Pancreas (tissue), 10 donors: ENCODE measurements at regions not wholly inside any gene's neighbourhood (a gene's known extent, or its start where the extent isn't known, plus 50 kb on each side); places are given as distances from the start of the nearest gene placed in this dataset.

Source experiments
- ATAC-seq, 4 donors: fragments of 200-7000 bp; cut with Tn5 transposase; one replicate each; pipeline versions ENCODE4 v1.8.0 to v1.9.1; 2020; ENCODE audit warnings: mild to moderate bottlenecking in 4 of 4, moderate library complexity in 4 of 4
- DNase-seq, 6 donors: peaks; one replicate each; pipeline ENCODE4 v3.0.0-alpha.2; 2020
- FAIRE-seq: peaks from 2 replicates; lab custom pipeline; 2012; peaks lifted over from hg19 to GRCh38; lab: Jason Lieb, UNC
- H3K27ac ChIP-seq, 4 donors: fragments of 200-600 bp; sonication (generic); 1 replicate in 3 of 4; 2 replicates in 1 of 4; pipeline versions ENCODE4 v1.5.0 to v1.8.0; 2020
- H3K27me3 ChIP-seq, 4 donors: fragments of 200-600 bp; one replicate each; pipeline ENCODE4 v1.8.0; 2021
- H3K36me3 ChIP-seq, 3 donors: fragments of 200-600 bp; sonication (generic) in 1 of 3; one replicate each; pipeline versions ENCODE4 v1.5.0 to v1.8.0; 2020 to 2021
- H3K4me1 ChIP-seq, 3 donors: fragments of 200-600 bp; one replicate each; pipeline ENCODE4 v1.8.0; 2021
- H3K4me3 ChIP-seq, 4 donors: fragments of 200-600 bp; sonication (generic) in 2 of 4; one replicate each; pipeline versions ENCODE4 v1.5.0 to v1.8.0; 2020 to 2021
- H3K9me3 ChIP-seq, 4 donors: fragments of 200-600 bp; one replicate each; pipeline ENCODE4 v1.8.0; 2021
- CTCF ChIP-seq, 4 donors: fragments of 200-600 bp; sonication (generic) in 3 of 4; IDR thresholded peaks; one replicate each; pipeline versions ENCODE4 v1.5.0 to v1.8.0; 2021; ENCODE audit warnings: antibody characterized with exemption in 4 of 4
- WGBS, 2 donors: extraction: QIAGEN DNeasy Blood & Tissue Kit; methylation state at CpG; one replicate each; pipeline ENCODE4 v1.1.7; 2013; 5-methylcytosine and 5-hydroxymethylcytosine counted together
- intact Hi-C, 3 donors: fragments of 100-400 bp; cut with DNase I; formaldehyde crosslinking; loops; one replicate each; pipeline versions ENCODE4 v1.11.1 to v1.14.2; 2022
- microRNA-seq, 2 donors: library from miRNA; unstranded; fragments of <30 nt; microRNA quantifications; one replicate each; pipeline versions ENCODE4 to v1.1.0, GENCODE V29; 2019 to 2020
- donor health status: healthy with polysubstance abuse.
- donor health status: DM: no; HTN: no; CAD: no; lungs with moderate emphysema.
- donor health status: DM: no; HTN: no; CAD: no.
- donor health status: control.
- donor health status: control.
- donor health status: Bipolar disorder and iron deficiency.
- donor health status: DM: yes; HTN: yes; CAD: no.
- donor health status: DM: no; HTN: no; CAD: no.
- donor health status: DM: no; HTN: no; CAD: no.
- donor health status: DM: yes; HTN: yes; CAD: no.

- WGBS, 2 donors: 81 to 84% methylated on average over 2 of the region's 2 CpGs
- DNase-seq: no peak
- H3K27ac ChIP-seq: no peak overlapping the region
- no peaks in the 10 kb centered on the region for H3K27me3 ChIP-seq
- no peak for TF ChIP-seq CTCF (IDR thresholded peaks at IDR 0.05)
- ATAC-seq: no peak
- no peaks in the 10 kb centered on the region for H3K9me3 ChIP-seq
- no peaks in the 10 kb centered on the region for H3K36me3 ChIP-seq
- no peak overlapping the region for H3K4me3 ChIP-seq
- FAIRE-seq: no peak
- intact Hi-C loops: no loop called here
- H3K4me1 ChIP-seq: peaks cover 0 to 11% (median 3%) of the 10 kb centered on the region in 3 donors
Observed at GRCh38 chr9:88936132-88936531, 55.1 kb upstream of the S1PR3 start.

- no peaks in the 10 kb centered on the region for H3K36me3 ChIP-seq
- no peak for DNase-seq
- ATAC-seq: no peak
- no peak for FAIRE-seq
- H3K4me3 ChIP-seq: no peak overlapping the region
- intact Hi-C loops: no loop called here
- 73 to 82% methylated on average over 5 of the region's 5 CpGs for WGBS, 2 donors
- H3K9me3 ChIP-seq: no peaks in the 10 kb centered on the region
- no peaks in the 10 kb centered on the region for H3K27me3 ChIP-seq
- TF ChIP-seq CTCF (IDR thresholded peaks at IDR 0.05): no peak
- peaks cover 0 to 14% (median 3%) of the 10 kb centered on the region in 3 donors for H3K4me1 ChIP-seq
- no peak overlapping the region for H3K27ac ChIP-seq
Observed at GRCh38 chr9:88936668-88937067, 54.6 kb upstream of the S1PR3 start.

GRCh38 chr9:88937248-88937647 is 54.0 kb upstream of the S1PR3 start:
- no peak for FAIRE-seq
- TF ChIP-seq CTCF (IDR thresholded peaks at IDR 0.05): no peak

GRCh38 chr9:88938189-88938588 is 53.1 kb upstream of the S1PR3 start:
- FAIRE-seq (no peak), DNase-seq (no peak), ATAC-seq (no peak)
- H3K27ac ChIP-seq: no peak overlapping the region
- peaks cover 3 to 14% (median 8%) of the 10 kb centered on the region in 3 donors for H3K4me1 ChIP-seq
- H3K36me3 ChIP-seq: no peaks in the 10 kb centered on the region
- 82 to 86% methylated on average over 4 of the region's 4 CpGs for WGBS, 2 donors
- H3K9me3 ChIP-seq: no peaks in the 10 kb centered on the region
- TF ChIP-seq CTCF (IDR thresholded peaks at IDR 0.05): no peak
- H3K27me3 ChIP-seq: no peaks in the 10 kb centered on the region
- H3K4me3 ChIP-seq: no peak overlapping the region
- intact Hi-C loops: no loop called here

More at GRCh38 chr9:88937248-88937647, 54.0 kb upstream of the S1PR3 start:
- no peaks in the 10 kb centered on the region for H3K36me3 ChIP-seq
- no peaks in the 10 kb centered on the region for H3K9me3 ChIP-seq
- DNase-seq (no peak), ATAC-seq (no peak)
- intact Hi-C loops: no loop called here
- H3K27ac ChIP-seq: no peak overlapping the region
- WGBS, 2 donors: 78% methylated on average over 3 of the region's 3 CpGs
- no peaks in the 10 kb centered on the region for H3K27me3 ChIP-seq
- H3K4me1 ChIP-seq: peaks cover under 1 to 14% (median 3%) of the 10 kb centered on the region in 3 donors
- no peak overlapping the region for H3K4me3 ChIP-seq

Small RNA genes in the stretch of these regions (microRNA-seq; reads per million reads assigned to microRNA genes)
- gene MIR4289: 0 reads per million in 2 donors
